Endothelial cell of umbilical vein (primary cell): ENCODE measurements at regions not wholly inside any gene's neighbourhood (a gene's known extent, or its start where the extent isn't known, plus 50 kb on each side); places are given as distances from the start of the nearest gene placed in this dataset.

Source experiments
- EZH2 ChIP-seq: IDR thresholded peaks from 2 replicates; pipeline ENCODE4 v1.6.1; 2012; ENCODE audit warnings: borderline replicate concordance, low read depth, mild to moderate bottlenecking, moderate library complexity, low read length, inconsistent platforms; ENCODE audit not compliant: severe bottlenecking
- POLR2A ChIP-seq: IDR thresholded peaks from 2 replicates; pipeline ENCODE4 v1.6.1; 2012; ENCODE audit warnings: low read depth, mild to moderate bottlenecking, control low read depth, low read length
- POLR2AphosphoS5 ChIP-seq: IDR thresholded peaks from 2 replicates; pipeline ENCODE4 v1.6.1; 2012; ENCODE audit warnings: low read depth, mild to moderate bottlenecking, control low read depth, low read length, moderate library complexity; ENCODE audit not compliant: insufficient read depth
- TF ChIP-seq, protein P1 (sequence below), 2 donors: IDR thresholded peaks; 1 replicate in 1 of 2; 2 replicates in 1 of 2; pipeline ENCODE4 v1.5.1; 2011; ENCODE audit warnings: low read length in 2 of 2, mild to moderate bottlenecking in 2 of 2, moderate library complexity in 2 of 2, control low read depth in 1 of 2, inconsistent platforms in 1 of 2, low read depth in 1 of 2; ENCODE audit not compliant: insufficient read depth in 1 of 2; ENCODE audit errors: extremely low read depth in 1 of 2
- TF ChIP-seq, protein P2 (sequence below): IDR thresholded peaks from 2 replicates; pipeline ENCODE4 v1.6.1; 2011; ENCODE audit not compliant: insufficient read depth, insufficient read length

DNA sequence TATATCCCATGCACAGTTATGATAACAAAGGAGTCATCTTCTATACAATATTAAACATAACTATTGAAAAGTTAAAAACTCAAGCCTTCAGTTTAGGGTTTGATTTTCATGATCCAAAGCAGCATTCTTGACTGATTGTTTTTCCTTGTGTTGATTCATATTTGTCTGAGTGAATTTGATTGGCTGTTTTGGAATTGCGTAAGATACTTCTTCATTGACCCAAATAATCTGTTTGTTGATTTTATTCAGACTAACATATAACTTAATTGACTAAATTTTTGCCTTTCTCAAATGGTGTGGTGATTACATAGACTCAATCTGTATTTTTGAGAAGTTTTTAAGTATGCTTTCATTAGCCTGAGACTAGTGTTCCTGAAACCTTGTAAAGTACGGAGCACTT, 305.7 kb upstream of the TNP1 start:
- TF ChIP-seq EZH2 (no peak), POLR2A (no peak), POLR2AphosphoS5 (no peak)
- TF ChIP-seq, protein P1, sequence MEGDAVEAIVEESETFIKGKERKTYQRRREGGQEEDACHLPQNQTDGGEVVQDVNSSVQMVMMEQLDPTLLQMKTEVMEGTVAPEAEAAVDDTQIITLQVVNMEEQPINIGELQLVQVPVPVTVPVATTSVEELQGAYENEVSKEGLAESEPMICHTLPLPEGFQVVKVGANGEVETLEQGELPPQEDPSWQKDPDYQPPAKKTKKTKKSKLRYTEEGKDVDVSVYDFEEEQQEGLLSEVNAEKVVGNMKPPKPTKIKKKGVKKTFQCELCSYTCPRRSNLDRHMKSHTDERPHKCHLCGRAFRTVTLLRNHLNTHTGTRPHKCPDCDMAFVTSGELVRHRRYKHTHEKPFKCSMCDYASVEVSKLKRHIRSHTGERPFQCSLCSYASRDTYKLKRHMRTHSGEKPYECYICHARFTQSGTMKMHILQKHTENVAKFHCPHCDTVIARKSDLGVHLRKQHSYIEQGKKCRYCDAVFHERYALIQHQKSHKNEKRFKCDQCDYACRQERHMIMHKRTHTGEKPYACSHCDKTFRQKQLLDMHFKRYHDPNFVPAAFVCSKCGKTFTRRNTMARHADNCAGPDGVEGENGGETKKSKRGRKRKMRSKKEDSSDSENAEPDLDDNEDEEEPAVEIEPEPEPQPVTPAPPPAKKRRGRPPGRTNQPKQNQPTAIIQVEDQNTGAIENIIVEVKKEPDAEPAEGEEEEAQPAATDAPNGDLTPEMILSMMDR (IDR thresholded peaks at IDR 0.05; ENCODE audit: extremely low read depth in 1 of 2, insufficient read depth in 1 of 2, low read depth in 1 of 2, low read length in 2 of 2) = no peak
- TF ChIP-seq, protein P2, sequence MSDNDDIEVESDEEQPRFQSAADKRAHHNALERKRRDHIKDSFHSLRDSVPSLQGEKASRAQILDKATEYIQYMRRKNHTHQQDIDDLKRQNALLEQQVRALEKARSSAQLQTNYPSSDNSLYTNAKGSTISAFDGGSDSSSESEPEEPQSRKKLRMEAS = no peak
